ENCODE measurements at regions not wholly inside any gene's neighbourhood (a gene's known extent, or its start where the extent isn't known, plus 50 kb on each side); places are given as distances from the start of the nearest gene placed in this dataset.
"Not testable (repeated sequence)": the region's sequence is repeated elsewhere in the genome, so short reads cannot be mapped to it uniquely, and the experiment has no call there.

DNA sequence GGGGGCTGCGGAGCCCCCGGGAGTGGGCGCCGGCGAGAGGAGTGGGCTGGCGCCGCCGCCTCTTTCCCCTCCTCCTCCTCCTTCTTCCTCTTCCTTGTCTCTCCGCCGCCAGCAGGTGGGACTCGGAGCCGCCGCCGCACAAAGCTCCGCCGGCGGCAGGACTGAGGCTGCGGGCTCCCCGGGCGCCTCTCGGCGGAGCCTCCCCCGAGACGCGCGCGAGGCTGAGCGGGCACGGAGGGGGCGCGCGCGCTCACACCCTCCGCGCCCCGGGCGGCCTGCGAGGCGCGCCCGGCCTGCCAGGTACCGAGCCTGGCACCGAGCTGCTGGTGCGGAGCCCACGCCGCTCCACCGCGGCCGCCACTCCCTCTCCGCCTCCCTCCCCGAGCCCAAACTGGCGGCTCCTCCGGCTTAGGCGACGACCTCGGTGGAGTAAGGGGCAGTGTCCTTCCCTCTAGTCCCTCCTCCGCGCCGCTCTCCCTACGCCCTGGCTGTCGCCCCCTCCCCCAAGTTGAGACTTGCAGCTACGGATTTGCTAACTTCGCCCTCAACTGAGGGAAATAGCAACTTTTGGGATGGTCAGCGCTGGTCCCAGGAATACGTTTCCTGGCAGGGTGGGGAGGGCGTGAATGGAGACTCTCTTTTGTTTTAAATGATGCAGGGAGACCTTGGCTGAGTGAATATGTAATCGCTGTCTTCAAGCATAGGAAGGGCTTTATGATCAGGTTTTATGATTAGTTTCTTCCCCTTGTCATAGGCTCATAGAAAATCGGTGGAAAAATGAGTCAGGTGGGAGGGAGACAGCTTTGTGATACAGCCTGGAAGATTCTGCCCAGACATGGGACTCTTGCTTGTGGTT is 199.5 kb upstream of the CAND1 start:
- Histone ChIP-seq H4K91ac (ENCODE audit: low read length) (no peak overlapping the region), H3K9ac (ENCODE audit: low read length) (peak overlapping the region; percentile 8), H2AFZ (ENCODE audit: low read depth, low read length) (peak overlapping the region; percentile 29), H3K4ac (ENCODE audit: low read depth in 1 of 2, low read length in 2 of 2) (peak overlapping the region in 1 of 2 experiments; percentile 30), H2AK5ac (ENCODE audit: low read length, severe bottlenecking) (no peak overlapping the region), H3K4me2 (ENCODE audit: low read length, poor library complexity, severe bottlenecking) (peak overlapping the region; percentile 92), H3K27ac (ENCODE audit: low read length, poor library complexity, severe bottlenecking) (no peak overlapping the region), H3K4me3 (ENCODE audit: insufficient read depth in 1 of 2, low read depth in 1 of 2, low read length in 2 of 2) (peak overlapping the region; percentile 69 to 76), H3K79me1 (replicated peaks; ENCODE audit: low read length, poor library complexity, severe bottlenecking) (peaks cover 6% of the 10 kb centered on the region), H2BK5ac (ENCODE audit: low read depth, low read length, poor library complexity, severe bottlenecking) (peak overlapping the region; percentile 36), H3K14ac (ENCODE audit: low read length in 2 of 2) (peak overlapping the region in 1 of 2 experiments; percentile 82), H3K18ac (ENCODE audit: low read depth in 1 of 2, low read length in 2 of 2) (no peak overlapping the region), H4K8ac (ENCODE audit: low read length) (no peak overlapping the region), H3K23ac (ENCODE audit: low read length in 2 of 2) (peak overlapping the region in 1 of 2 experiments; percentile 34), H2BK120ac (ENCODE audit: low read depth, low read length) (peak overlapping the region; percentile 37), H3K4me1 (ENCODE audit: control insufficient read depth, insufficient read depth, low read depth, low read length) (peaks cover 9% of the 10 kb centered on the region), H3K9me3 (ENCODE audit: control insufficient read depth, low read length) (no peaks in the 10 kb centered on the region), H3K27me3 (ENCODE audit: control insufficient read depth in 1 of 2, insufficient read depth in 1 of 2, low read length in 2 of 2) (peaks cover 14 to 49% of the 10 kb centered on the region in 2 experiments), H2BK15ac (ENCODE audit: low read depth, poor library complexity, severe bottlenecking) (no peak overlapping the region), H3K36me3 (ENCODE audit: control insufficient read depth in 1 of 2, insufficient read depth in 2 of 2, low read depth in 1 of 2, low read length in 2 of 2) (no peaks in the 10 kb centered on the region), H2BK12ac (ENCODE audit: low read length in 2 of 2) (no peak overlapping the region)
- under 1% methylated on average over 58 of the region's 68 CpGs for WGBS
- DNase-seq, result peak; percentile 17

GRCh38 chr12:67070307-67070600 is 198.9 kb upstream of the CAND1 start:
- Histone ChIP-seq H2AK5ac (ENCODE audit: low read length, severe bottlenecking) (no peak overlapping the region), H2BK15ac (ENCODE audit: low read depth, poor library complexity, severe bottlenecking) (no peak overlapping the region), H4K91ac (ENCODE audit: low read length) (no peak overlapping the region), H3K27ac (ENCODE audit: low read length, poor library complexity, severe bottlenecking) (no peak overlapping the region), H2BK5ac (ENCODE audit: low read depth, low read length, poor library complexity, severe bottlenecking) (no peak overlapping the region), H3K4me1 (ENCODE audit: control insufficient read depth, insufficient read depth, low read depth, low read length) (peaks cover 9% of the 10 kb centered on the region), H4K8ac (ENCODE audit: low read length) (no peak overlapping the region), H2BK12ac (ENCODE audit: low read length in 2 of 2) (no peak overlapping the region), H3K23ac (ENCODE audit: low read length in 2 of 2) (no peak overlapping the region), H3K79me1 (replicated peaks; ENCODE audit: low read length, poor library complexity, severe bottlenecking) (peaks cover 6% of the 10 kb centered on the region), H3K18ac (ENCODE audit: low read depth in 1 of 2, low read length in 2 of 2) (no peak overlapping the region), H3K9ac (ENCODE audit: low read length) (no peak overlapping the region), H2AFZ (ENCODE audit: low read depth, low read length) (no peak overlapping the region), H3K14ac (ENCODE audit: low read length in 2 of 2) (no peak overlapping the region), H3K4ac (ENCODE audit: low read depth in 1 of 2, low read length in 2 of 2) (no peak overlapping the region), H3K27me3 (ENCODE audit: control insufficient read depth in 1 of 2, insufficient read depth in 1 of 2, low read length in 2 of 2) (peaks cover 14 to 52% of the 10 kb centered on the region in 2 experiments), H2BK120ac (ENCODE audit: low read depth, low read length) (no peak overlapping the region), H3K36me3 (ENCODE audit: control insufficient read depth in 1 of 2, insufficient read depth in 2 of 2, low read depth in 1 of 2, low read length in 2 of 2) (no peaks in the 10 kb centered on the region), H3K4me2 (ENCODE audit: low read length, poor library complexity, severe bottlenecking) (no peak overlapping the region), H3K9me3 (ENCODE audit: control insufficient read depth, low read length) (no peaks in the 10 kb centered on the region), H3K4me3 (ENCODE audit: insufficient read depth in 1 of 2, low read depth in 1 of 2, low read length in 2 of 2) (no peak overlapping the region)
- 39% methylated on average over 5 of the region's 6 CpGs for WGBS
- no peak for DNase-seq

DNA sequence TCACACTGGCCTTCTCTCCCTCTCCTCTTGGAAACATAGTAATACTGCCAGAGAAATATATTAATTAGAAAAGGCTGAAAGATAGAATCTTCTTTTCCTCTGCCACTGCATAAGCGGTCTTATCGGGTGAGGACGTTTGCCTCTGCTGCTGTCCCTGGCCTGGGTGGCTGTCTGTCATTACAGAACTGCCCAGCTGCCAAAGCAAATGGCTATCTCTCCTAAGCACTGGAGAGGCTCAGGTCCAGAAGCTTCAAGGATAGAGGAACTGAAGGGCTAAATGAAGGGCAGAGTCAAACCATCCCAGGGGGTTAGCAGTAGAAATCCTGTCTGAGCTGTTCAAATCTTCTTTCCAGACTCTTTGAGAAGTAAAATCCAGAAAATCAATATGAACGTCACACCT is 198.6 kb upstream of the CAND1 start:
- no peaks in the 10 kb centered on the region for H3K36me3 ChIP-seq (ENCODE audit: control insufficient read depth in 1 of 2, insufficient read depth in 2 of 2, low read depth in 1 of 2, low read length in 2 of 2)
- H2BK120ac ChIP-seq (ENCODE audit: low read depth, low read length), result no peak overlapping the region
- no peak overlapping the region for H2BK12ac ChIP-seq (ENCODE audit: low read length in 2 of 2)
- H2BK15ac ChIP-seq (ENCODE audit: low read depth, poor library complexity, severe bottlenecking), result no peak overlapping the region
- no peak overlapping the region for H3K4me2 ChIP-seq (ENCODE audit: low read length, poor library complexity, severe bottlenecking)
- H3K27ac ChIP-seq (ENCODE audit: low read length, poor library complexity, severe bottlenecking), result no peak overlapping the region
- H3K79me1 ChIP-seq (replicated peaks; ENCODE audit: low read length, poor library complexity, severe bottlenecking), result peaks cover 6% of the 10 kb centered on the region
- no peak overlapping the region for H3K4ac ChIP-seq (ENCODE audit: low read depth in 1 of 2, low read length in 2 of 2)
- H4K8ac ChIP-seq (ENCODE audit: low read length), result no peak overlapping the region
- H3K23ac ChIP-seq (ENCODE audit: low read length in 2 of 2), result no peak overlapping the region
- peaks cover 14 to 54% of the 10 kb centered on the region in 2 experiments for H3K27me3 ChIP-seq (ENCODE audit: control insufficient read depth in 1 of 2, insufficient read depth in 1 of 2, low read length in 2 of 2)
- H4K91ac ChIP-seq (ENCODE audit: low read length), result no peak overlapping the region
- H3K18ac ChIP-seq (ENCODE audit: low read depth in 1 of 2, low read length in 2 of 2), result no peak overlapping the region
- peaks cover 9% of the 10 kb centered on the region for H3K4me1 ChIP-seq (ENCODE audit: control insufficient read depth, insufficient read depth, low read depth, low read length)
- H3K14ac ChIP-seq (ENCODE audit: low read length in 2 of 2), result no peak overlapping the region
- no peak for DNase-seq
- WGBS, result 84% methylated on average over 4 of the region's 4 CpGs
- no peak overlapping the region for H3K4me3 ChIP-seq (ENCODE audit: insufficient read depth in 1 of 2, low read depth in 1 of 2, low read length in 2 of 2)
- no peak overlapping the region for H3K9ac ChIP-seq (ENCODE audit: low read length)
- H2AK5ac ChIP-seq (ENCODE audit: low read length, severe bottlenecking), result no peak overlapping the region
- H2BK5ac ChIP-seq (ENCODE audit: low read depth, low read length, poor library complexity, severe bottlenecking), result no peak overlapping the region
- no peak overlapping the region for H2AFZ ChIP-seq (ENCODE audit: low read depth, low read length)
- H3K9me3 ChIP-seq (ENCODE audit: control insufficient read depth, low read length), result no peaks in the 10 kb centered on the region

DNA sequence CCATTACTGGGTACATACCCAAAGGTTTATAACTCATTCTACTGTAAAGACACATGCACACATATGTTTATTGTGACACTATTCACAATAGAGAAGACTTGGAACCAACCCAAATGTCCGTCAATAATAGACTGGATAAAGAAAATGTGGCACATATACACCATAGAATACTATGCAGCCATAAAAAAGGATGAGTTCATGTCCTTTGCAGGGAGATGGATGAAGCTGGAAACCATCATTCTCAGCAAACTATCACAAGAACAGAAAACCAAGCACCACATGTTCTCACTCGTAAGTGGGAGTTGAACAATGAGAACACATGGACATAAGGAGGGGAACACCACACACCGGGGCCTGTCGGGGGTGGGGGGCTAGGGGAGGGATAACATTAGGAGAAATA is 196.9 kb upstream of the CAND1 start:
- not testable (repeated sequence) for H2BK120ac ChIP-seq (ENCODE audit: low read depth, low read length); H2AK5ac ChIP-seq (ENCODE audit: low read length, severe bottlenecking); H2BK15ac ChIP-seq (ENCODE audit: low read depth, poor library complexity, severe bottlenecking); H3K9ac ChIP-seq (ENCODE audit: low read length); H3K79me1 ChIP-seq (replicated peaks; ENCODE audit: low read length, poor library complexity, severe bottlenecking); H2BK5ac ChIP-seq (ENCODE audit: low read depth, low read length, poor library complexity, severe bottlenecking); H4K91ac ChIP-seq (ENCODE audit: low read length); H3K27ac ChIP-seq (ENCODE audit: low read length, poor library complexity, severe bottlenecking); H3K9me3 ChIP-seq (ENCODE audit: control insufficient read depth, low read length); H4K8ac ChIP-seq (ENCODE audit: low read length); H3K18ac ChIP-seq (ENCODE audit: low read depth in 1 of 2, low read length in 2 of 2); H2BK12ac ChIP-seq (ENCODE audit: low read length in 2 of 2); H3K4ac ChIP-seq (ENCODE audit: low read depth in 1 of 2, low read length in 2 of 2); H3K23ac ChIP-seq (ENCODE audit: low read length in 2 of 2); H3K4me3 ChIP-seq (ENCODE audit: insufficient read depth in 1 of 2, low read depth in 1 of 2, low read length in 2 of 2); H3K4me2 ChIP-seq (ENCODE audit: low read length, poor library complexity, severe bottlenecking); H3K14ac ChIP-seq (ENCODE audit: low read length in 2 of 2); H2AFZ ChIP-seq (ENCODE audit: low read depth, low read length); H3K36me3 ChIP-seq (ENCODE audit: control insufficient read depth in 1 of 2, insufficient read depth in 2 of 2, low read depth in 1 of 2, low read length in 2 of 2); DNase-seq
- Histone ChIP-seq H3K4me1 (ENCODE audit: control insufficient read depth, insufficient read depth, low read depth, low read length) (peaks cover 11% of the 10 kb centered on the region), H3K27me3 (ENCODE audit: control insufficient read depth in 1 of 2, insufficient read depth in 1 of 2, low read length in 2 of 2) (peaks cover 13 to 42% of the 10 kb centered on the region in 2 experiments)
- 90% methylated on average over 3 of the region's 4 CpGs for WGBS
